ENCODE measurements at regions not wholly inside any gene's neighbourhood (a gene's known extent, or its start where the extent isn't known, plus 50 kb on each side); places are given as distances from the start of the nearest gene placed in this dataset.

DNA sequence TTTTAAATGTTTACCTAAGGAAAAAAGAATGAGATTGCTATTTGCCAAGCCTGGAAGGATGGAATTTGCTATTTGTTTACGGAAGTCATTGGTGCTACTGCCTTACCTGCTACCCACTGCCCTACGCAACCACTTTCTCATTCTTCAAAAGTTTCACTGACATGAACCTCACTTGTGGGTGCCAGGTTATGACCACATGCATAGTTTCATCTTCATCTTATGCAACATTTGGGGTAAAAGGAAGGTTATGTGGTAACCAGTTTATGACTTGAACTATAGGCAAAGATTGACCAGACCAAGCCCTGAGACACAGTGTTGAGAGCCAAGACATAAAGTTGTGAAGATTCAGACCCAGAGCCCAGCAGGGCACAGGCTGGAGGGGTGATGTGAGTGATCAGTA, 142.5 kb downstream of the LACC1 start:
- Histone ChIP-seq H3K27me3 (no peaks in the 10 kb centered on the region), H3K9me3 (no peaks in the 10 kb centered on the region), H3K4me1 (peaks cover 0 to 8% (median 0%) of the 10 kb centered on the region in 3 donors), H3K36me3 (no peaks in the 10 kb centered on the region), H3K4me3 (no peak overlapping the region), H3K27ac (peak overlapping the region in 2 of 4 donors; percentile 42 to 57)
- intact Hi-C loops (cut with DNase I), result no loop called here
- WGBS, 2 donors, result 66 to 69% methylated on average over 2 of the region's 2 CpGs
- TF ChIP-seq, protein P1, sequence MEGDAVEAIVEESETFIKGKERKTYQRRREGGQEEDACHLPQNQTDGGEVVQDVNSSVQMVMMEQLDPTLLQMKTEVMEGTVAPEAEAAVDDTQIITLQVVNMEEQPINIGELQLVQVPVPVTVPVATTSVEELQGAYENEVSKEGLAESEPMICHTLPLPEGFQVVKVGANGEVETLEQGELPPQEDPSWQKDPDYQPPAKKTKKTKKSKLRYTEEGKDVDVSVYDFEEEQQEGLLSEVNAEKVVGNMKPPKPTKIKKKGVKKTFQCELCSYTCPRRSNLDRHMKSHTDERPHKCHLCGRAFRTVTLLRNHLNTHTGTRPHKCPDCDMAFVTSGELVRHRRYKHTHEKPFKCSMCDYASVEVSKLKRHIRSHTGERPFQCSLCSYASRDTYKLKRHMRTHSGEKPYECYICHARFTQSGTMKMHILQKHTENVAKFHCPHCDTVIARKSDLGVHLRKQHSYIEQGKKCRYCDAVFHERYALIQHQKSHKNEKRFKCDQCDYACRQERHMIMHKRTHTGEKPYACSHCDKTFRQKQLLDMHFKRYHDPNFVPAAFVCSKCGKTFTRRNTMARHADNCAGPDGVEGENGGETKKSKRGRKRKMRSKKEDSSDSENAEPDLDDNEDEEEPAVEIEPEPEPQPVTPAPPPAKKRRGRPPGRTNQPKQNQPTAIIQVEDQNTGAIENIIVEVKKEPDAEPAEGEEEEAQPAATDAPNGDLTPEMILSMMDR (IDR thresholded peaks at IDR 0.05), result no peak
- FAIRE-seq, result no peak
- ATAC-seq, result peak in 3 of 4 donors; percentile 64 to 76 (median 69)
- no peak for DNase-seq

DNA sequence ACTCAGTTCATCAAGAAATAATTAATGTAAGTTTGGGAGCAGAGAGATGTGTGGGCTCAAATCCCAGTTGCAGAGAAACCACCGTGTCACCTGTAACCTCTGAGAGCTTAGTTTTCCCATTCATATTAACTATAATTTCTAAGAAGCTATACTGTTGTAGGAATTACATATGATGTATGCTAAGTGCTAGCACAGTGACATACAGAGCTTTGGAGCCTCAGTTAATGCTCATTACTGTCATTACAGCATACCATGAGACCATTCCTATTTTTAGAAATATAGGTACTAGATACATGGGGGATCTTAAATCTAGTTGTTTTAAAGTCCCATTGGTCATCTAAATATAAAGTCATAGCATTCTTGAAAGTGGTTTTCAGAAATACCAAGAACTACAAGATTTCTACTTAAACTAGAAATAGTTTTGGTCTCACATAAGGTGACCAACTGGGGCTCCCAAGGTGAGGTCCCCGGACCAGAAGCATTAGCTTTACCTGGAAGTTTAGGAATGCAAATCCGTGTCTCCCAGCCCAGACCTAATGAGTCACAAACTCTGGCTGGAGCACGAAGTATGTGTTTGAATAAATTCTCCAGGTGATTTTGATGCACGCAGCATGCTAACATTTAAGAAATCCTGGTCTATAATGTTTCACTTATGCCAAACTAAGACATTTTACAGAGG, 144.6 kb downstream of the LACC1 start:
- Histone ChIP-seq H3K4me3 (no peak overlapping the region), H3K27me3 (no peaks in the 10 kb centered on the region), H3K9me3 (no peaks in the 10 kb centered on the region), H3K4me1 (peaks cover 0 to 8% (median 0%) of the 10 kb centered on the region in 3 donors), H3K36me3 (no peaks in the 10 kb centered on the region), H3K27ac (no peak overlapping the region)
- DNase-seq, result no peak
- intact Hi-C loops (cut with DNase I), result no loop called here
- TF ChIP-seq, protein P1 (IDR thresholded peaks at IDR 0.05), result no peak
- WGBS, 2 donors, result 71 to 84% methylated on average over 5 of the region's 5 CpGs
- no peak for FAIRE-seq
- ATAC-seq, result no peak

DNA sequence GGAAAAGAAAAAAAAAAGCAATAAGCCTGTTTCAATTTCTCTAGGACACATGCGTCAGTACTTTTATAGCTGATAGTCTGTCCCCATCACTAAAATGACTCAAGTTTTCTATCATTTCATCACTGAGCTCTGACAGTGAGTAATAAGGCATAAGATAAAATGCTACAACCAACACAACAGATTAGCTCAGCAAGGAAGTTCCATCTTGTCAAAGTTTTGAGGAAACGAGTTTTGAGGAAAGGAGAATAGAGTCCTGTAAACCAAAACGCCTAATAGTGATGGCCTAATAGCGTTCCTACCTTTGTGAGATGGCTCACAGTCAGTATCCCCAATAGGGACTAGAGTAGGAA, 145.1 kb downstream of the LACC1 start:
- Histone ChIP-seq H3K4me1 (peaks cover 0 to 8% (median 0%) of the 10 kb centered on the region in 3 donors), H3K9me3 (no peaks in the 10 kb centered on the region), H3K4me3 (no peak overlapping the region), H3K36me3 (no peaks in the 10 kb centered on the region), H3K27ac (no peak overlapping the region), H3K27me3 (no peaks in the 10 kb centered on the region)
- intact Hi-C loops (cut with DNase I), result no loop called here
- ATAC-seq (no peak), FAIRE-seq (no peak), DNase-seq (no peak)
- 62 to 67% methylated on average over 4 of the region's 4 CpGs for WGBS, 2 donors
- TF ChIP-seq, protein P1 (IDR thresholded peaks at IDR 0.05), result no peak

DNA sequence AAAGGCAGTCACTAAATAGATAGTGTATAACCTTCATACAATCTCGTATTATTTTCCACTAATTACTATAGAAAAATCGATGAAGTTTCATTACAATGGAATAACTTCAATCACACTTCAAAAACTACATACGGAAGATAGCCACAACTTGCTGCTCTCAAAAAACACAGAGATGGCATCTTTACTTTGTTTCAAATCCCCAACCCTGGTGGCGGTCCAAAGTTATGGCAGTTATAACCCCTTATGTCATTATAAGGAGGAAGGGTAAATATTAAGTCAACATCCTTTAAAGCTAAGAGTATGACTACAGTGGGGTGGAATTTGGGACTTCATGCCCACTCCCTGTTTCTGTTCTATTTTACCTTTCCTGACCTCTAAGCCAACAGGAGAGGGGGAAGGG, 146.5 kb downstream of the LACC1 start:
- Histone ChIP-seq H3K9me3 (no peaks in the 10 kb centered on the region), H3K36me3 (no peaks in the 10 kb centered on the region), H3K27ac (no peak overlapping the region), H3K4me3 (no peak overlapping the region), H3K27me3 (no peaks in the 10 kb centered on the region), H3K4me1 (peaks cover 0 to 7% (median 0%) of the 10 kb centered on the region in 3 donors)
- TF ChIP-seq, protein P1 (IDR thresholded peaks at IDR 0.05), result no peak
- FAIRE-seq (no peak), DNase-seq (no peak), ATAC-seq (no peak)
- WGBS, 2 donors, result 79 to 84% methylated on average over 4 of the region's 4 CpGs
- intact Hi-C loops (cut with DNase I), result no loop called here

DNA sequence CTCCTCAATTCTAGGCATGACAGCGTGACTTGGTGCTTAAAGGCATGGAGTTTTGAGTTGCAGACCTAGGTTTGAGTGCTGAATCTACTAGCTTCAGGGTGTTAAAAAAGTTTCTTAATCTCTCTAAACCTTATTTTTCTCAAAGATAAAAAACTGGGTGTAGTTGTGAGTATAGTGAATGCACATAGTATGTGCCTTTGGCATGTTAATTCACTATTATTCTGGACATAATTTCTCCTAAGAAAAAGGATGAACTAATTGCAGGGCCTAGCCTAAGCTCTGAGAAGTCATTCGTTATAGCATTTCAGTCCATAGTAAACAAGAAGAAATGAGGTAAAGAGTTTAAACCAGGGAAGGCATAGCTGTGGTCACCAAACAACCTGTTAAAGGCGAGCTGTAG, 149.0 kb downstream of the LACC1 start:
- Histone ChIP-seq H3K27ac (no peak overlapping the region), H3K36me3 (no peaks in the 10 kb centered on the region), H3K4me1 (no peaks in the 10 kb centered on the region), H3K27me3 (no peaks in the 10 kb centered on the region), H3K4me3 (no peak overlapping the region), H3K9me3 (no peaks in the 10 kb centered on the region)
- 76 to 91% methylated on average over 3 of the region's 3 CpGs for WGBS, 2 donors
- ATAC-seq (no peak), DNase-seq (no peak), FAIRE-seq (no peak)
- intact Hi-C loops (cut with DNase I), result no loop called here
- TF ChIP-seq, protein P1 (IDR thresholded peaks at IDR 0.05), result no peak
